ENCODE measurements at regions not wholly inside any gene's neighbourhood (a gene's known extent, or its start where the extent isn't known, plus 50 kb on each side); places are given as distances from the start of the nearest gene placed in this dataset.

DNA sequence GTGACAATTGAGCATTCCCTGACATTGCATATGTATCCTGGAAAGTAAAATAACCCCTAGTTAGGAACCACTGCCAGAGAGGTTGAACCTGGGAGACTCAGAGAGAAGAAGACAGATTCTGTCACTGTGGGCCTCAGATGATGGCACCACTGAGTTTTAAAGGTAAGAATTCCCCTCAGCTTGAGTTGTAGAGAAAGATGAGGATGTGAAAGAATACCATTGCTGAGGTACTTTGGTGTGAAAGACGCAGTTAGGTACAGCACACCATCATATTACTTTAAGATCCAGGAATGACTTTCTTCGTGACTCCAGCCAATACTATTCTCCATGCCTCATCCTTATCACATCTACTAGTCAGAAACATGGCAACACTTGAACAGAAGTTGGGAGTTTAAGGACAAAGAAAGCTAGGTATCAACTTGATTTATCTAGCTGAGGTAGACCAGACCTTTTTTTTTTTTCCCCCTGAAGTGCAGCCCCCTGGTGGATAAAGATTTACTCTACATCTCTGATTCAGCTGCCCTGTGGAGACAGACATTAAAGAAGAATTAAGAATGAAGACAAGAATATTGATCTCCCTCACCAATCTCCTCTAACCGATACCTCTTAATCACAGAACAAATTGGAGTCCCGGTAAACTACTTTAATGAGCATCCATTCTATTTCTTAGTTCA is 630.5 kb upstream of the FANCL start:
- DNase-seq: no peak

DNA sequence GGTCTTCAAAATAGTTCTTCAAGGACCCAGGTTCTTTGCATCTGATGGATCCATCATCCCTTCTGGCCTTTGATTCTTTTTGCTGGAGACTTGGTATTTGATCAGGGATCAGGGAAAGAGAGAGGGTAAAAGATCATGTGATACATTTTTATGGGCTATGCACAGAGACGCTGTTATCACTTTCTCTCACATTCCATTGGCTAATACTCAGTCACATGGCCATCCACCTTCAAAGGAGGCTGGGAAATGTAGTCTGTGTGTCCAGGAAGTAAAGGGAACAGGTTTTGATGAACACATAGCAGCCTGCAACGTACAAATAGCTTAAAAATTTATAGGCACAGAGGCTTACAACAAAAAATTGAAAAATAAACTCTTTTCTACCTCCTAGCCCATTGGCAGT is 629.6 kb upstream of the FANCL start:
- no peak for DNase-seq

DNA sequence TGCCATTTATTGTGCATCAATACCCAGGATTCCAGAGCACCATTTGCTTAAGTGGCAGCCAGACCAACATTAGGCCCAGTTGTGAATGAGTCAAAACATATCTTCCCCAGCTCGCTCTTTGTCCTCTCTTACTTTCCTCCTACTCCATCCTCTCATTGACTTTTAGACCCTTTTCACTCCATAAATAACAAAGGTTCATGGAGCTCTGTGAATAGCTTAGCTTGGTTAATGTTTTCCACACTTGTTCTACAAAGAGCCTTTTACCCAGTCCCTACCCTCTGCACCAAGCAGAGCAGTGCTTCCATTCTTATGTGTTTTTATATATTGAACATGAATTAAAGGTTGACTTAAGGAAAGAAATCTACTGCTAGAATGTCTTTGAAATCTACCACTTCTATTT is 625.8 kb upstream of the FANCL start:
- DNase-seq: no peak

DNA sequence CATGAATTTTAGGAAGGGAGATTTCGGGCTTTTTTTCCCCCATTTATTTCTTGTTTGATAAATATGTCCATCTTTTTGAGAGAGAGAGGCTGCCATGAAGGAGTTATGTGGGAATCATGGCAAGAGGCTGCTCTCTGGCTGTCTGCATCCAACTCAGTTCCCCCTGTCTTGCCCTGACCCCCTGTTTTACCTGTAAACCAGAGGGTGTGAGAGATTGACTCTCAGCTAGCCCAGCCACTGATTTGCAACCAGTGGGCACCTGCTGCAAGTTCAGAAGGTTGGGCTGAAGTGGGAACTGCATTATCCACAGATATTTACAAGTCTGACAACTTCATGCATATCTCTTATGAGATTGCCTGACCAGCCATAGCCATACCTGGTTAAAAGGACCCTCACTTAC is 625.4 kb upstream of the FANCL start:
- no peak for DNase-seq

DNA sequence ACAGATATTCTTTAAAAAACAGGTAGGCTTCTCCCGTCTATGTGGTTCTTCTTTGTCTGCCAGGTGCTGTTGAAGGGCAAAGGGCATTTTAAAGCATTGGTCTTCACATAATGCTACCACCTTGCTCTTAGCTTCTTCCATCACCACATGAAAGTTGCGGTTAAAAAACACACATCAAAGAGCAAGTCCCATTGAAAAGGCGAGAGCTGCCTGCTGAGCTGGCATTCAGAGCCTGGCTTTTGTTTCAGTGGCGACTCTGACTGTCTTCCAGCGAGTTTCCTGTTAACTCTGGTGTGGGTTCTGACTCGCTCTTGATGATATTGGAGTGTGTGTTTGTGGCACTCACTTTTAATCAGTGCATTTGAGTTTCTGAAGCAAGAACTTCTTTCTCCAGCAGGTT is 624.9 kb upstream of the FANCL start:
- no peak for DNase-seq

DNA sequence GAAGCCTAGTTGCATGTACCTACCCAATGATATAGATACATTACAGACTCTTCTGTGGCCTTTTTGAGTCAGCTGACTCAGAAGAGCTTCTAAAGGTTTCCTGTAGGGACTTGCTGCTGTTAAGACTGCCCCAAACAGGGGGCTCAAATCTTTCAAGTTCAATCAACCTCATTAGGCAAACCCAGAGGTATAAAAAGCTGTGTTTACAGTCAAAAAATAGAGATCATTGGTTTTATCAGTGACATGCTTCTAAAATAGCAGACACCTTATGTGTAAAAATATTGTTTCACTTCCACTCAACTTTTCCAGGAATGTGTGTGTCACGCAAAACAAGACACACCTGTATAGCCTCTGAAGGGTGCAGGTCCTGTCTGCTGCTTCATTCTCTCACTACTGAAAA is 624.3 kb upstream of the FANCL start:
- no peak for DNase-seq

DNA sequence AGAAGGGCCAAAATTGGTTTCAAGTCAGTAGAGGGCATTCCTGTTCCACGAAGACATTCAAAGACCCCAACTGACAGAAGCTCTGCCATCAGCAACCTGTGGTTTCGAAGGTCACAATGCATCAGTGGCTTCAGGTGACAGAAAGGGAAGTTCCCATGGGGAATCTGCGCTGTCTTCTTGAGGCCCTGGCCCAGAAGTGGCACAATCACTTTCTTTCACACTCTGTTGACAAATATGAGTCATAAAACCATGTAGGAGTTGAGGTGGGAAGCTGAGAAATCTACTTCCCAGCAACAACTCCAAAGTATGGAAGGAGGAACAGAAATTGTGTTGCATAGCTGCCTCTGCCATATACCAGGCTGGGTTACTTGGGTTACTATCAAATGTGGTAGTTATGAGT is 621.1 kb upstream of the FANCL start:
- DNase-seq: no peak

DNA sequence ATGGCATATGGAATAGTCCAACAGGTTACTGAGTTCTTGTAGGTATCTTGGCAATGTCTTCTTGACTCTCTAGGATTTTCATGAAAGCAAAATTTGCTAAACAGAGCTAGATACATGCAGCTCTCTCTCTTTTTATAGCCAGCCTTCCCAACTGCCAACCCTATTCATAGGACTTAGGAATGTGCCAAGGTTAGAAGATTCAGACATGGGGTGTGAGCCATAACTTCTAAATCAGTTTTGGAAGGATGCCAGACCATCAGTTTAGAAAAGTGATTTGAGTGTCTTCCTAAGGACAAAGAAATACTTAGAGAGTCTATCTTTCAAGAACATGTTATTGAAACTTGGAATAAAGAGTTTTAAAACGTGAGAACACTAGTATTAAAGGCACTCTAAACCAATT is 619.5 kb upstream of the FANCL start:
- DNase-seq: no peak

DNA sequence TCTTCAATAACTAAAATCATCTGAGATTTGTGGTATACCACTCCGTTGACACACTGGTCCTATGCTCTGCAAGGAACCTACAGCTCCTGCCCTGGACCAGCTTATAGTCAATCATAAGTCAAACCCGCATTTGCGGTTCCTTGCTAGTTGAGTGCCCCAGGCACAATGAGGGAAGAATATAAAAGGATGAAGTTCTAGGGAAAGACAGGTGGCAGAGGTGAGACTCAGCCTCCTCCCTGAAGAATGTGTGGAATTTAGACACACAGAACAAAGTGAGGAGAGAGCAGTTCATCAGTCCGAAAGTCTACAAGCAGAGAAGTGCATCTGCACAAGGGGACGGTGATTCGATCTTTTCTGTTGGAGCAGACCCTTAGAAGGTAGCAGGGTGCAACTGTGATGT is 615.0 kb upstream of the FANCL start:
- DNase-seq: no peak

DNA sequence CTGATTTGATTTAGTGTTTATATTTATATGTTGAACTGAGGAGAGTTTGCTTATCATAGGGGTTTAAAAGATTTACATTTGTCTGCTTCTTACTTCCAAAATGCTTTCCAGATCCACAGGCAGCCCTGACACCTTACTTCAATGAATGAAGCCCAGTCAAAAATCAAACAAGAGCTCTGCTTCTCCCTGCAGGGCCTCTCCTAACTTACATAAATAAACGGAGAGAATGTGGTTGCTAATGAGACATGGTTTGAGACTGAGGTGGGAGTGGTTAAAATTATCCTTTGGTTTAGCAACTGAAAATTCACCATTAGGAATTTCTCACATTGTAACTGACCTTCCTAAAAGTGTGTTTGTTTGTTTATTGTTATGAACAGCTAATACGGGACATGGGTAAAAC is 612.3 kb upstream of the FANCL start:
- no peak for DNase-seq

DNA sequence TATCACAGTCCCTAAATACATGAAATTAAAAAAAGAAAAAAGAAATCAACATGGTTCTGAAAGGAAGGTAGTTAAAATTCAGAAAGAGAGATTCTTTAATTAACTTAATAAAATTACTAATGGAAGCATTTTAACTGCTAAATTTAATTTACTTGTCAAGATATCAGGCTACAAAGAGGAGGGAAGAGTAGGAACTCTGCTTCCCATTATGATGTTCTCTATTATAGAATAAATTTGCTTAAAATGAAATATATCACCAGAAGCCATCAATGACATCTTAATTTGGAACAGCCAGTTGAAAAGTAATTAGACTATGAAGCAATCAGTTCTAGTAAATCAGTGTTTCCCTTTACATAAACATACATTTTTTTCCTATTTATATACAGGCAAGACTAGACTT is 611.8 kb upstream of the FANCL start:
- DNase-seq: no peak

DNA sequence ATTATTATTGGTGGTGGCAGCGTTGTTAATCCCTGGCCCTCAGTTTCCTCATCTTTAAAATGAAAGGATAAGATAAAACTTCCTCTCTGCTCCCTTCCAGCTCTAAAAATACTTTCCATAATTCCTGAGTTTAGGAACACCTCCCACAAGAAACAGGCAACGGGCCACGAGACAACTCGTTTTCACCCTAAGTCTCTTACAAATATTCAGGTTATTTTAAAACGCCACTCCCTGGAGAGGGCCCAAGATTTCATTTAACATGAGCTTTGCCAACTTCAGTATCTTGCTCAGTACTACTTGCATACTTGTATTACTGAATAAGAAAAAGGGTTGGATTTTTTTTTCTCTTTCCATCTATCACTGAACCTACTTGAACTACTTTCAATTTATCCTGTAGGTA is 611.1 kb upstream of the FANCL start:
- DNase-seq: no peak

DNA sequence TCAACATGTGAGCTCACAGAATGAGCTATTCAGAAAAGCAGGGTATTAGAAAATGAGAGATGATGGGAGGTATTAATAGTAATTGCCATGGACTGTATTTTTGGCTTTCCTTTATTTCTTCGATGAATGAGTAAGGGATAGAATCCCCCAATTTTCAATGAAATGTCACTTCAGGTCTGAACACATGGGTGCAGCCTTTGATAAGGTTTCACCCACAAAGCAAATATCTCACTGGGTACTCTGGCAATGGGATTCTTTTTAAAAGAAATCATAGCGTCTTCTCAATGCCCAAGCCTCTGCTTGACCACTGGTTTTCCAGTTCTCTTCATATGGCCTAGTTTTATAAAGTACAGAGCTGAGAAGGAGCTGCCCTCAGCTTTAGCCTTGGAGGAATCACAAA is 610.5 kb upstream of the FANCL start:
- DNase-seq: no peak

DNA sequence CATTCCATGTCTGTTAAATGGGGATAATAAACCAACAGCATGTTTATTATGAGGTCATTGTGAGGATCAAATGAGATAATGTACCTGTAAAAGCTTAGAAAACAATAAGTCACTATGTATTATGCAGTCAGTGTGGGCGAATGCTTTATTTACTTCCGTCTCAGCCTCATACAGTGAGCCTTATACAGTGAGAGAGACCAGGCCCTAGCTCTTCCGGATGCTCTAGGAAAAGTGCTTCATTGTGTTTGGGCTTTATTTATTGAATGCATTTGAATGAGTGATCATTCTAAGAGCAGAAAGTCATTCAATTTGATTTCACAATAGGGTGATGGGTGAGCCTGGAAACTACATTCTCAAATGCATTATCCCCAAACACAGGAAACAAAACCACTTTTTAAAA is 603.9 kb upstream of the FANCL start:
- no peak for DNase-seq

DNA sequence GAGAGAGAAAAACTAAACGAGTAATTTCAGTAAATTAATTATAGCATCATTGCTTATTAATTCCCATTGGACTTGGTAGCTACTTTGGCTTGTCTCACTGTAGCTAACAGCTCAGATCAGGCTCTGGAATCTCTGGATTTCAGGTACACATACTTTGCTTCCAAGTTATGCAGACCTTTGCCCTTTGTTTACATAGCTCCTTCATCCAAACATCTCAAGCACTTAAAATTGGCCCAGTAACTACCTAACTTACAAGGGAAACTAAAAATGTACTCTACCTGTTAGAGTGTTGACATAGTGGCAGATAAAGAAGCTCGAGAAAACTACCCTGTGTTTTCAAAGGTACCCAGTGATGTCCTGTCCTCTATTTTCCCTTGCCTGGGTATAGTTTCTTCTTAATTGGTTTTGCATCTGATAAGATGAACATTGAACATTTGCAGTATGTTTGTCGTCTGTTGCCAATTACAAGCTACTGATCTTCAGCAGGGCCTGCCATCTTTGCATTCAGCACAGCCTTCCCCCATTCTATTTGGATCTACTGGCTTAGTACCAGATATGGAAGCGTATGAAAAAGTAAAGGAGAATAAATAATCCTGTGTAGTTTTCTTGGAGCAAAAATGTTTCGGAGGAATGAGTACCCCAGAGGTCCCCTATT is 601.5 kb upstream of the FANCL start:
- no peak for DNase-seq

DNA sequence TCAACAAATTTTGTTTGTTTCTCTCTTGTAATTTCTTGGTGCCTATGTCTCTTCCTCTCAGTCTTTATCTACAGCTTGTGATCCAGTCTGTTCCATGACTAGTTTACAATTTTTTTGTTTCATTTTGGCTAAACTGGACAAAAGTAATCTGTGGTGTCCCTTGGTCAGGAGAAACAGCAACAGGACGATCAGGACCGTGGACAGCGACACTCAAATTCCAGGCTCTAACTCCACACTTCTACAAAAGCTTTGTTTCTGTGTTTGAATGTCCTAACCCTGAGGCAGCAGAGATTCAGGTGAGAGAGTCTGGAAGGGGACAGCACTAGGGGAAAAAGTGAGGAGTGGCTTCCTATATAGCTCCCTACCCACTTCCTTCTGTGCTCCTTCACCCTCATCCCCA is 593.3 kb upstream of the FANCL start:
- DNase-seq: no peak

DNA sequence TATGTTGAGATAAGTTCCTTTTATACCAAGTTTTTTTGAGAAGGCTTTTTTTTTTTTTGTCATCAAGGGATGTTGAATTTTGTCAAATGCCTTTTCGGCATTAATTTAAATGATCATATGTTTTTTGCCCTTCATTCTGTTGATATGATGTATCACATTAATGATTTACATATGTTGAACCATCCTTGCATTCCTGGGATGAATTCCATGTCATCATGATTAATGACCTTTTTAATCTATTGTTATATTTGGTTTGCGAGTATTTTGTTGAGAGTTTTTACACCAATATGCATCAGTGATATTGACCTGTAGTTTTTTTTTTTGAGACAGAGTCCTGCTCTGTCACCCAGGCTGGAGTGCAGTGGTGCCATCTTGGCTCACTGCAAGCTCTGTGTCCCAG is 585.7 kb upstream of the FANCL start:
- DNase-seq: no peak

DNA sequence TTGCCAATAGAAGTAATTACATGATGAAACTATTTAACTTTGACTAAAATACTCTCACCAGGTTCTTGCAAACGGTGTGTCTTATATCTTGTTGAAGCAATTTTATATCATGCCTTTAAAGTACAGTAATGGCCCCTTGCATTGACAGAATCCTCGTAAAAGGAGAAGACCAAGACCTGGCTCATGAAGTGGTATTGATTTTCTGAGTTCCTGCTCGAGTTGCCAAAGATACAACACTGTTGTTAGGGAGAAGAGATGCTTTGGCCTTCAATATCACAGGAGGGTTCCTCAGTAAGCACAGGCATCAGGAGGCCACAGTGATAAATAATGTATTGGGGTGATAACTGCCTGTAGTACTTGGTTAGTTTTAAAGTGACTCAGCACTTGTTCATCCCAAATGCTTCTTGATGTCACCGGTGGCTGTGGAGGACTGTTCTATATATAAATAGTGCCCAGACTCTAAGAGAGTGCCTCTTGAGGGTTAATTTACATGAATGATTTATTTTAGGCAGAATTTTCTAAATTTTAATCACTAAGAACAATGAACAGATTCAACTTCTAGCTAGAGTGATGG is 571.7 kb upstream of the FANCL start:
- no peak for DNase-seq

DNA sequence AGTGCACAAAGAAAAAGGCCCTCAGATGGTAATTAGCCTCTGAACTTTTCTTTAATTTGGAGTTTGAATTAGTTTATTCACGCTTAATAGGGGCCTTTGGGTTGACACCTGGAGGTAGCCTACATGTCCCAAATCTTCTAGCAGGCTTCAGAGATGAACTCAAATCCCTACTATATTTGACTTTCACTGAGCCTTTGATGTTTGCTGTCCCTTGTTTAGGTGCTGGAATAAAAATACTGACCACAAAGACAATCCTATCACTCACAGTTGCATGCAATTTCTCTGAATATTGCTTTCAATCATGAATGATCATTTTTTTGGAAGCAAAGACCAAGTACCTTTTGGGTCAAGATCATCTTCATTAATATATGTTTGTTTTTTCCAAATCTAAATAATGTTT is 564.0 kb upstream of the FANCL start:
- no peak for DNase-seq

DNA sequence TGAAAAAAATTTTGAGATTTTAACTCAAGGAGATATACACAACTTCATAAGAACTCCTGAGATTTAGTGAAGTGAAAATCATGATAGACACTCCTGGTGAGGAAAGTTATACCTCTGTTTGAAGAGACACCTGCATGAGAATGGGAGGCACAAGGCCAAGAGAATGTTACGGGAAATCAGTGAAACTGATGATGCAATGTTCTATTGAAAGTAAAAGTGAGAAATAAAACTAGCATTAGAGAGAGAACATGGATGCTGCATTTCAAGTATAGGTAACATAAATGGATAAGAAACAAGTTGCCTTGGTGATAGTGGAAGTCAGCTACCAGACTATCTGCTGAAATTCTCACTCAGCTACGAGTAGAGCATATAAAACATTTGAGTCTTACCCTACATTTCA is 562.1 kb upstream of the FANCL start:
- DNase-seq: no peak

DNA sequence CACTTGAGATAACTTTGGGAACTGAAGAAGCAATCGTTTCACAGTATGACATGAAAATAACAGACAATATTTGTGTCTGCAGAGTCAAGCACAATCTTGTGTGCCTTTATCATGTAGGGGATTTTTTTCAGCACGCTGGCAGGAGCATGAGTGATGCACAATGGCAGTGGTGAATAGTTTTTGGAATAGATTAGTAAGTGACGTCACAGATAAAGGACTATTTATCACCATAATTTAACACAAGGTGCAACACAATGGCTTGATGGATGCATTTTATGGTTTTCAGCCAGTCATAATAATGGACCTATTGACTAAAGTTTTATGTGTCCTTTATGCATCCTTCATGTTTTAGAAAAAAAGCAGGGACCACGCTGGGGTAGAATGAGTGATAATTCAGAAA is 559.8 kb upstream of the FANCL start:
- no peak for DNase-seq

DNA sequence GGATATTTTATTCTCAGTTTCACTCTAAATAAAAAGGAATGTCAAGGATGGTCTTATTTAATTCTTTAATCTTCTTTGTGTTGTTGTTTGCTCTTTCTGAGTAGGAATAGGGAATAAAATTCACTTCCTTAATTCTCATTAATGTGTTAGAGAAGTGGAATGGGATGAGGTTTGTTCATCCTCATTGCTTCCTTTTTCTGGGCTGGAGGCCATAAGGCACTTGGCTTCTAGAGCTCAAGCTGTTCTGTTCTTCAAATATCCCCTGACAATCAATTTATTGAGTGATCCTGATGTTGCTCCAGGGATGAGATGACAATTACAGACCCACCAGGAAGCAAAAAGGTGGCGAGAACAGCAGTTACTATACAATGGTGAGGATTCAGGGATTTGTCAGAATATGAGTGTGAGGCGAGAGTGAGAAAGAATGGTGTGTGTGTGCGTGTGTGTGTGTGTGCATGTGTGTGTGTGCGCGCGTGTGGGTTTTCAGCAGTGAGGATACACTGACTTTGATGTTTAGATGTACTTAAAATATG is 557.6 kb upstream of the FANCL start:
- no peak for DNase-seq

DNA sequence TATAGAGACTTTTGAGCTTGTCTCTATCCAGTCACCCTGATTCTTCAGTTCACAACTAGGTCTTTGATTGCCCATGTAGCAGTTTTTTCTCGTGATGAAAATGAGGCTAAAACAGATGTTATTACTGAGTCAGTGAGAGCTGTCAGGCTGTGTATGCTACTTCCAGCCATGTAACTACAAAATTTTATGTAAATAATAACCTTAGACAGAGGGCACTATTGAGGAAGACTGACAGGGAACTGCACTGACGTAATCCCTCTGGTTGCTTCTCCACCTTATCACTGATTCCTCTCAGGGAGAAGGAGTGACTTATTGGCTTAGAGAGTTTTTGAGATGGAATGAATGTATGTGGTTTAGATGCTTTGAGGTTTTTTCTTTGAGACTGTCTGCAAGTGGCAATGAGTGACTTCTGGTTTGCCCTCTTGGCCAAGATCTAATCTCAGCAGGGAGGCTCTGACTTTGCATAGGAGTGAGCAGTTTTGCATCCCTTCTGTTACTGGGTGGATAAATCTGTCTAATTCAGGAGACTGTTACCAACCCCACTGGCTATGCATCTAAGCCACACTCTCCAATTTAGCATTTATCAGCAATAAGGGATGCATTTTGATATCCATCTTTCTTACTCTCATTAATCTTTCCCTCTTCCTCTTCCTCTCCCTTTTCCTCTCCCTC is 555.2 kb upstream of the FANCL start:
- DNase-seq: no peak

DNA sequence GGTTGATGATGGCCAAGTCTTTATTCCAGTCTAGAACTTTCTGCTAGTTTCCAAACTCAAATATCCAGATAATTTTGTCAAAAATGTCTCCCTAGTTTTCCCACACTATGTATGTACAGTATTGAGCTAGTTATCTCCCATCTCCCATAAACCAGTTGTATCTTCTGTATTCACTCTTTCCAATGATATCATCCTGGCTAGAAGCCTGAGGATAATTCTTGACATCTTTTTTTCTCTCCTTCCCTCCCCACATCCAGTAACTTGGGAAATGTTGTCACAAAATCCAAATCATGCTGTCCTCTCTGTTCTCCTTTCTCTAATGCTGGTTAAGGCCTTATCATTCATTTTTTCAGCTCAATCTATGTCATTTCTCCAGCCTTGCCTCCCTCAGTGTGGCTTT is 553.8 kb upstream of the FANCL start:
- DNase-seq: no peak
